ENCODE measurements at regions not wholly inside any gene's neighbourhood (a gene's known extent, or its start where the extent isn't known, plus 50 kb on each side); places are given as distances from the start of the nearest gene placed in this dataset.

GRCh38 chr15:98111806-98112205 lies 151.3 kb downstream of the ARRDC4 start:
- Mint-ChIP-seq H3K9me3 (no peaks in the 10 kb centered on the region), H3K4me1 (ENCODE audit: low read depth) (no peaks in the 10 kb centered on the region), H3K36me3 (ENCODE audit: low read depth) (no peaks in the 10 kb centered on the region), H3K27ac (no peak overlapping the region), H3K4me3 (no peak overlapping the region), H3K27me3 (peaks cover 5% of the 10 kb centered on the region)
- DNase-seq, result no peak

GRCh38 chr15:98113327-98113726 lies 152.8 kb downstream of the ARRDC4 start:
- Mint-ChIP-seq H3K4me1 (ENCODE audit: low read depth) (no peaks in the 10 kb centered on the region), H3K27ac (no peak overlapping the region), H3K36me3 (ENCODE audit: low read depth) (no peaks in the 10 kb centered on the region), H3K4me3 (no peak overlapping the region), H3K27me3 (peaks cover 5% of the 10 kb centered on the region), H3K9me3 (no peaks in the 10 kb centered on the region)
- no peak for DNase-seq

DNA sequence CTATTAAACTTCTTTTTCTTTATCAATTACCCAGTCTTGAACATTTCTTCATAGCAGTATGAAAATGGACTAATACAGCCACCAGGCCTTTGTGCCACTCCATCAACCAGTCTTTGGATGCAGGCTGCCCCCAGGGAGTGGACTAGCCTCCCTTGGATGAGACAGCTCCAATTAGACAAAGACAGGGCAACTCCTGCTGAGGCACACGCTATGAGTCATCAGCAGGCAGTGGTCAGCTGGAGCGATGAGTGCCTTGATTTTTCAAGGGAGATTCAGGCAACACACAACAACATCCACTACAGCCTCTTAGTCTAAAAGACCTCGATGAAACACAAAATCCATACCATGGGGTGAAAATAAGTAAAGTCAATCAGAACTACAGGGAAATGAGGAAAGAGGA lies 160.1 kb downstream of the ARRDC4 start:
- Mint-ChIP-seq H3K27ac (no peak overlapping the region), H3K36me3 (ENCODE audit: low read depth) (no peaks in the 10 kb centered on the region), H3K4me1 (ENCODE audit: low read depth) (no peaks in the 10 kb centered on the region), H3K4me3 (no peak overlapping the region), H3K9me3 (peaks cover 2% of the 10 kb centered on the region), H3K27me3 (no peaks in the 10 kb centered on the region)
- DNase-seq, result no peak

DNA sequence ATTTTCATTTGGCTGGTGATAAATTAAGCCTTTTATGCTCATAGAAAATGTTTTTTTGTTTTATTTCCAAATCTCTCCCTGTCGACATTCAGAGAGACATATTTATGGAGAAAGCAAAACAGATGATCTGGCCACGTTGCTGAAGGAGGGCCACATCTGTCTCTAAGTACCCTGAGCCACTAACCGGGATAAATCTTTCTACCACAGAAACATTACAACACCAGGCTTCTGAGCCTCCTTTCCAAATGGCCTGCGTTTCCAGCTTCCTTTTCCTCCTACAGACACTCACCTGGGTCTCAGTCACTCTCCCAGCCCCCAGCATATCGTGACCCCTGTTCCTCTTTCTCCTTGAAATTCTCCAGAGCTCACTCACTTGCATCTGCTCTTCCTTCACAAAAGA lies 161.0 kb downstream of the ARRDC4 start:
- Mint-ChIP-seq H3K4me1 (ENCODE audit: low read depth) (no peaks in the 10 kb centered on the region), H3K27ac (no peak overlapping the region), H3K9me3 (peaks cover 2% of the 10 kb centered on the region), H3K36me3 (ENCODE audit: low read depth) (no peaks in the 10 kb centered on the region), H3K27me3 (no peaks in the 10 kb centered on the region), H3K4me3 (no peak overlapping the region)
- no peak for DNase-seq

GRCh38 chr15:98121957-98122356 lies 161.5 kb downstream of the ARRDC4 start:
- Mint-ChIP-seq H3K4me1 (ENCODE audit: low read depth) (no peaks in the 10 kb centered on the region), H3K27me3 (no peaks in the 10 kb centered on the region), H3K27ac (no peak overlapping the region), H3K9me3 (peaks cover 2% of the 10 kb centered on the region), H3K4me3 (no peak overlapping the region), H3K36me3 (ENCODE audit: low read depth) (no peaks in the 10 kb centered on the region)
- no peak for DNase-seq

- H3K27ac Mint-ChIP-seq, result no peak overlapping the region
- no peaks in the 10 kb centered on the region for H3K4me1 Mint-ChIP-seq (ENCODE audit: low read depth)
- H3K27me3 Mint-ChIP-seq, result no peaks in the 10 kb centered on the region
- H3K9me3 Mint-ChIP-seq, result peaks cover 2% of the 10 kb centered on the region
- H3K4me3 Mint-ChIP-seq, result no peak overlapping the region
- DNase-seq, result no peak
- H3K36me3 Mint-ChIP-seq (ENCODE audit: low read depth), result no peaks in the 10 kb centered on the region
Measured at GRCh38 chr15:98123297-98123696, 162.8 kb downstream of the ARRDC4 start.

- Mint-ChIP-seq H3K4me1 (ENCODE audit: low read depth) (no peaks in the 10 kb centered on the region), H3K9me3 (no peaks in the 10 kb centered on the region), H3K27ac (no peak overlapping the region), H3K27me3 (no peaks in the 10 kb centered on the region), H3K4me3 (no peak overlapping the region), H3K36me3 (ENCODE audit: low read depth) (no peaks in the 10 kb centered on the region)
- DNase-seq, result no peak
Measured at GRCh38 chr15:98123834-98124233, 163.3 kb downstream of the ARRDC4 start.

GRCh38 chr15:98124581-98124980 lies 164.1 kb downstream of the ARRDC4 start:
- no peaks in the 10 kb centered on the region for H3K9me3 Mint-ChIP-seq
- H3K4me1 Mint-ChIP-seq (ENCODE audit: low read depth), result no peaks in the 10 kb centered on the region
- no peak overlapping the region for H3K4me3 Mint-ChIP-seq
- H3K27ac Mint-ChIP-seq, result no peak overlapping the region
- DNase-seq, result no peak
- H3K36me3 Mint-ChIP-seq (ENCODE audit: low read depth), result no peaks in the 10 kb centered on the region
- H3K27me3 Mint-ChIP-seq, result no peaks in the 10 kb centered on the region

- Mint-ChIP-seq H3K27ac (no peak overlapping the region), H3K4me3 (no peak overlapping the region)
- no peak for DNase-seq
Measured at GRCh38 chr15:98126326-98127085, 166.0 kb downstream of the ARRDC4 start.

DNA sequence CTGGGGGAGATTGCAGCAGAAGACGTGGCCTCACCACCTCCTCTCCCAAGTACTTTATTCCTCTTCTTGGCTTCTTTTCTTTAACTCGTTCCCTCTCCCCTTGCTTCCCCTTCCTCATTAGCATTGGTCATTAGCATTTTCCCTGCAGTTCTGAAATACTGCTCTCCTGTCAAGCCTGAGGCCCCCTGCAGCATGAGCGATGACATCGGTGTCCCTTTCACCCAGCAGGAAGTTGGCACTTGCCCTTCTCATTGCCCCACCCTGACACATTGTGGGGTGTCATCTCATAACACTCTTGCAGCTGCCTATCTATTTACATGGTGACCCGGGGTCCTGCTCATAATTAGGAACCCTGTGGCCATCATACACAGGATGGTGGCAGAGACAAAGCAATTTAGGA lies 167.1 kb downstream of the ARRDC4 start:
- no peak overlapping the region for H3K27ac Mint-ChIP-seq
- no peaks in the 10 kb centered on the region for H3K36me3 Mint-ChIP-seq (ENCODE audit: low read depth)
- H3K9me3 Mint-ChIP-seq, result no peaks in the 10 kb centered on the region
- DNase-seq, result no peak
- H3K27me3 Mint-ChIP-seq, result no peaks in the 10 kb centered on the region
- H3K4me3 Mint-ChIP-seq, result no peak overlapping the region
- H3K4me1 Mint-ChIP-seq (ENCODE audit: low read depth), result no peaks in the 10 kb centered on the region

More at GRCh38 chr15:98126326-98127085, 166.0 kb downstream of the ARRDC4 start:
- Mint-ChIP-seq H3K27me3 (no peaks in the 10 kb centered on the region), H3K36me3 (ENCODE audit: low read depth) (no peaks in the 10 kb centered on the region), H3K4me1 (ENCODE audit: low read depth) (no peaks in the 10 kb centered on the region), H3K9me3 (no peaks in the 10 kb centered on the region)

DNA sequence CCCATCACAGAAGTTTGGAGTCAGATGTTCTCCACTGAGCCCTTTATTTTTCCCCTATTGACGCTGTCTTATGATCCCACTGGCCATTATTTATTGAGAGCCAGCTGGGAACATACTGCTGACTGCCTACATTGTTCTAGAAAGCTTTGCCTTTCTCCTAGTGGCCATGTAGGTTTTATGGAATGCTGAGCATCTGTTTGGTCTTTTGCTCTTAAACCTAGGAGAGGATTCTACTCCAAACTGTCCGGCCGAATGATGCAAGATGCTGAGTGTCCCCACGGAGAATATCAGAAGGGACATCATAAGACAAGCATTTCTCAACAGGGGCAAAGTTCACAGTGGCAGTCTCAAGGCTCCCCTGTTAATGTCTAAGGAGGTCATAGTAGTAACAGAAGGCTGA lies 171.4 kb downstream of the ARRDC4 start:
- no peaks in the 10 kb centered on the region for H3K36me3 Mint-ChIP-seq (ENCODE audit: low read depth)
- H3K4me1 Mint-ChIP-seq (ENCODE audit: low read depth), result no peaks in the 10 kb centered on the region
- H3K9me3 Mint-ChIP-seq, result no peaks in the 10 kb centered on the region
- no peak overlapping the region for H3K27ac Mint-ChIP-seq
- peaks cover 3% of the 10 kb centered on the region for H3K27me3 Mint-ChIP-seq
- no peak for DNase-seq
- H3K4me3 Mint-ChIP-seq, result no peak overlapping the region

DNA sequence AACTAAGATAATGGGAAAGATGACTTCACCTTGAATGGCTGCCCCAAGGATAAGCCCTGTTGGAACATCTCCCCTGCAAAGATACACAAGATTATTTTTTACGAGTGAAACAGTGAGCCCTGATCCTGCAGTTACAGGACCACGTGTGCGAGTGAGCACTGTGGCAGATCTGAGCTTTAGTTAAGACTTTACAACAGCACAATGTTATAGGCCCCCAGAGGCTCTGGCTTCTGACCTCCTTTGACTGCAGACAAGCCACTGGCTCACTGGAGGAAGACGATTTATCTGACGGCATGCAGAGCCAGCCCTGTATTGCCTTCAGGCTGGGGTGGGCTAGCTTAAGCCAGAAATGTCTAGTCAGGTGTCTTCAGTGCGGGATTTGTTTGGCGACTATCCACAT lies 174.4 kb downstream of the ARRDC4 start:
- no peaks in the 10 kb centered on the region for H3K36me3 Mint-ChIP-seq (ENCODE audit: low read depth)
- H3K9me3 Mint-ChIP-seq, result no peaks in the 10 kb centered on the region
- no peak overlapping the region for H3K4me3 Mint-ChIP-seq
- DNase-seq, result no peak
- H3K27ac Mint-ChIP-seq, result no peak overlapping the region
- peaks cover 3% of the 10 kb centered on the region for H3K27me3 Mint-ChIP-seq
- H3K4me1 Mint-ChIP-seq (ENCODE audit: low read depth), result peaks cover 3% of the 10 kb centered on the region

DNA sequence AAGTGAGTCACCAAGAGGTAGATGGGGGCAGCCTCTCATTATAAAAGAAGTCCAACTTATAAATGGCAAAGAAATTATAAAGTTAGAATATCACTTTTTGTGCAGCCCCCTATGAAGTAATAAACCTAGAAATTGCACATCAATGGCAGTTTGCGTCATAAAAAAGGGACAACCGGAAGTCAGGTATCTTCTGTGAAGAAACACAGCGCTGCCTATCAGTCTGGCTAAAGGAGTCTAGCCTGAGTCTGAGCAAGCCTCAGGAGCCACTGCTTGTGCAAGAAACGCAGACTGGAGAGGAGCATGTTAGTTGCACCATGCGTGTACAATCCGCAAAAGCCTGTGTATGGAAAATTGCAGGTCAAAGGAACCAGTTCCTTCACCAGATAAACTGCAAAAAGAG lies 178.4 kb downstream of the ARRDC4 start:
- no peaks in the 10 kb centered on the region for H3K36me3 Mint-ChIP-seq (ENCODE audit: low read depth)
- no peak overlapping the region for H3K4me3 Mint-ChIP-seq
- DNase-seq, result no peak
- no peaks in the 10 kb centered on the region for H3K9me3 Mint-ChIP-seq
- H3K4me1 Mint-ChIP-seq (ENCODE audit: low read depth), result peaks cover 3% of the 10 kb centered on the region
- H3K27ac Mint-ChIP-seq, result no peak overlapping the region
- H3K27me3 Mint-ChIP-seq, result peaks cover 2% of the 10 kb centered on the region

DNA sequence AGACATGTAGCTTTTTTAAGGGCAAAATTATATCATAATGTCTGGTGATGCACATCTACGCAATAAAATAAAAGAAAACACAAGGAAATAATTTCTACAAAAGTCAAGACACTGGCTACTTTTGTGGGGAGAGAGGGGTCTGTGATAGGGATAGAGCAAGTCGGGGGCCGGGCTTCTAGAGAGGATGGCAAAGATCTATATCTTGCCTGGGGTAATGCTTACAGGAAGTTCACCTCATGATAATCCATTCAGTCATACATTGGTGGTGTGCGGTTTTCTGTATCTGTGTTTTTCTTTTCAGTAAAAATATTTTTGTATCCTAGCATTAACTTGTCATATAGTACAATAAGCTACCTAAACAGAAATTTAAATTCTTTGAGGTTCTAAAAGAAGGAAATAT lies 178.8 kb downstream of the ARRDC4 start:
- Mint-ChIP-seq H3K27ac (no peak overlapping the region), H3K36me3 (ENCODE audit: low read depth) (no peaks in the 10 kb centered on the region), H3K4me1 (ENCODE audit: low read depth) (peaks cover 3% of the 10 kb centered on the region), H3K27me3 (no peaks in the 10 kb centered on the region), H3K9me3 (no peaks in the 10 kb centered on the region), H3K4me3 (no peak overlapping the region)
- DNase-seq, result no peak

DNA sequence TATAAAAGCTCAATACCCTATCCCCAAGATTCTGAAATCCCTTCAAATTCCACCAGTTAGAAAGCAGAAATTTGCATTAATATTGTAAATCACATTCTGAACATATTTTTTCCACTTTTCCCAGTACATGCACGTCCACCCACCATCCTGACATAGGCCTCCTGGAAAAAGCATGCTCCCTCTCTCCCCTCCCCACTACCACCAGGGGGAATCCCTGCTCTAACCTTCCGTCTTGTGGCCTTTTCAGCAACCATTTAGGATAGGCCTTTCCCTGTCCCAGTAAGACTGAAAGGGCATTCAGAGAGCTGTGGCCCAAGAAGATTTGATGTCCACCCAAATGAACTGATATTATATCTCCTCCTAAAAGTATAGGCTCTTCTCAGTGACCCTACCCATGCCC lies 182.1 kb downstream of the ARRDC4 start:
- DNase-seq, result no peak
- H3K9me3 Mint-ChIP-seq, result no peaks in the 10 kb centered on the region
- no peak overlapping the region for H3K27ac Mint-ChIP-seq
- H3K4me1 Mint-ChIP-seq (ENCODE audit: low read depth), result peaks cover 3% of the 10 kb centered on the region
- H3K4me3 Mint-ChIP-seq, result no peak overlapping the region
- H3K36me3 Mint-ChIP-seq (ENCODE audit: low read depth), result no peaks in the 10 kb centered on the region
- H3K27me3 Mint-ChIP-seq, result peaks cover 1% of the 10 kb centered on the region

DNA sequence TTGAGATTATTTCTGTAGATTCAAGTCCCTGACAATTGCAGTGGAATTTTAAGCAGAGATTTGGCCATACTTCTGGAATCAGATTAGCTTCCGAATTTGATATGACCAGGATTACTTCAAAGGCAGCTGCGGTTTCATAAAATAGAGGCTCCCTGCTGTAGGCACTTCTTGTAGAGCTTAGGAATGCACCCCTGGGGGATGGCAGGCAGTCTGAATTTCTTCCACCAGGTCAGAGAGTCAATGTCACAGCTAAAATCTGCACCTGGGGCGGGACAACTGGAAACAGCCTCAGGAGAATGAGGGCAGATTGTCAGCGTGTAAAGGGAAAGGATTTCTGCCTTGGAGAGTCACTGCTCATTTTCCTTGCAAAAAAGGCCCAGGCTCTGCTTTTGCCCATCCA lies 182.6 kb downstream of the ARRDC4 start:
- no peak overlapping the region for H3K27ac Mint-ChIP-seq
- peaks cover 4% of the 10 kb centered on the region for H3K27me3 Mint-ChIP-seq
- H3K4me1 Mint-ChIP-seq (ENCODE audit: low read depth), result peaks cover 3% of the 10 kb centered on the region
- no peaks in the 10 kb centered on the region for H3K36me3 Mint-ChIP-seq (ENCODE audit: low read depth)
- no peaks in the 10 kb centered on the region for H3K9me3 Mint-ChIP-seq
- DNase-seq, result no peak
- H3K4me3 Mint-ChIP-seq, result no peak overlapping the region

Measured in activated T-cell treated with anti-CD3 and anti-CD28 coated beads, Interleukin-2, amount 50 U/mL, for 24 hours (primary cell).